ENCODE measurements at regions not wholly inside any gene's neighbourhood (a gene's known extent, or its start where the extent isn't known, plus 50 kb on each side); places are given as distances from the start of the nearest gene placed in this dataset.

GRCh38 chr16:80104401-80104800 is 436.4 kb upstream of the DYNLRB2 start:
- Histone ChIP-seq H3K36me3 (no peaks in the 10 kb centered on the region), H3K9me3 (ENCODE audit: low read depth) (no peaks in the 10 kb centered on the region), H3K4me1 (ENCODE audit: low read depth) (no peaks in the 10 kb centered on the region), H3K27me3 (peaks cover 11% of the 10 kb centered on the region), H3K4me3 (no peak overlapping the region), H3K27ac (no peak overlapping the region)
- no peak for DNase-seq (ENCODE audit: low read depth in 1 of 2, low spot score in 1 of 2)
- TF ChIP-seq, protein P1, sequence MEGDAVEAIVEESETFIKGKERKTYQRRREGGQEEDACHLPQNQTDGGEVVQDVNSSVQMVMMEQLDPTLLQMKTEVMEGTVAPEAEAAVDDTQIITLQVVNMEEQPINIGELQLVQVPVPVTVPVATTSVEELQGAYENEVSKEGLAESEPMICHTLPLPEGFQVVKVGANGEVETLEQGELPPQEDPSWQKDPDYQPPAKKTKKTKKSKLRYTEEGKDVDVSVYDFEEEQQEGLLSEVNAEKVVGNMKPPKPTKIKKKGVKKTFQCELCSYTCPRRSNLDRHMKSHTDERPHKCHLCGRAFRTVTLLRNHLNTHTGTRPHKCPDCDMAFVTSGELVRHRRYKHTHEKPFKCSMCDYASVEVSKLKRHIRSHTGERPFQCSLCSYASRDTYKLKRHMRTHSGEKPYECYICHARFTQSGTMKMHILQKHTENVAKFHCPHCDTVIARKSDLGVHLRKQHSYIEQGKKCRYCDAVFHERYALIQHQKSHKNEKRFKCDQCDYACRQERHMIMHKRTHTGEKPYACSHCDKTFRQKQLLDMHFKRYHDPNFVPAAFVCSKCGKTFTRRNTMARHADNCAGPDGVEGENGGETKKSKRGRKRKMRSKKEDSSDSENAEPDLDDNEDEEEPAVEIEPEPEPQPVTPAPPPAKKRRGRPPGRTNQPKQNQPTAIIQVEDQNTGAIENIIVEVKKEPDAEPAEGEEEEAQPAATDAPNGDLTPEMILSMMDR (IDR thresholded peaks at IDR 0.05; ENCODE audit: low read depth, low read length): no peak

DNA sequence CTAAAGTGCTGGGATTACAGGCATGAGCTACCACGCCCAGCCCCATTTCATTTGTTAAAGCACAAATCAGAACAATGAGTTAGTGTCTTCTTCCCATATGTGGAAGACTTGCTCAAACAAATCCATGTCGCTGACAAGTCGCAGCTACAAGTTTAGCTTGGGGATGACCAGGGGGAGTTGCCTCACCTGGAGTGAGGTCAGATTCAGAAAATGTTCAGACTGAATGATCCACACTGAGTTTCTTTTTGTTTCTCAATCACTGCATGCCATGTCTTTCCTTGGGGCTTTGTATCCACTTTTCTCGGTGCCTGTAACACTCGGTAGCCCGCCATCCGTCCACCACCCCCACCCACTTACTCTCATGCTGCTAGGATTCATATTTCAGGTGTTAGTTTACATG is 437.3 kb upstream of the DYNLRB2 start:
- TF ChIP-seq, protein P1 (IDR thresholded peaks at IDR 0.05; ENCODE audit: low read depth, low read length): no peak
- H3K4me1 ChIP-seq (ENCODE audit: low read depth): no peaks in the 10 kb centered on the region
- no peak overlapping the region for H3K27ac ChIP-seq
- H3K9me3 ChIP-seq (ENCODE audit: low read depth): no peaks in the 10 kb centered on the region
- no peak for DNase-seq (ENCODE audit: low read depth in 1 of 2, low spot score in 1 of 2)
- no peak overlapping the region for H3K4me3 ChIP-seq
- peaks cover 11% of the 10 kb centered on the region for H3K27me3 ChIP-seq
- H3K36me3 ChIP-seq: no peaks in the 10 kb centered on the region

DNA sequence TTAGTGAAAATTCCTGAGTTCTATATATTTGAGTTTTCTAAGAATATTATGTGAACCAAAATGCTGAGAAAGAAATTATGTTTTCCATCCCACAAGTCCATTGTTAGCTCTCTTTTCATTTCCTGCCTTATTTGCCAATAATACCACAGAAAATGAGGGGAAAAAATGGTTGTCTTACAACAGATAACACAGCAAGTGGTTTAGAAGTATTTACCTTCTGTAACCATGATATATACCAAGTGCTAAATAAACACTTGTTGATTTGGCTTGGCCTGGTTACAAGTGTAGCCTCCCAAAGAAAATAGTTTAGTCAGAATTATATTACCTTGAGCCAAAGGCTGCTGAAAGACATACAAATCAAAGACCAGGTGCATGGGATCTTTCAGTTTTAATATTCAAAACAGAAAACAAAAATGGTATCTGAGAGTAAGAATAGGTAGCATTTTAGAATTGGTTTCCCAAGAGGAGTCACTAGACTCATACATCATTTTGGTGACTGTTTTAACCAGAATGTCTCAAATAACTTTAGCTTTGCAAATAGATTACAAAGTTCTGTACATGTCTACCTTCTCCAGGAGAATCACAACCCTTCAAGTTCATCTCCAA is 439.8 kb upstream of the DYNLRB2 start:
- Histone ChIP-seq H3K27me3 (peaks cover 7% of the 10 kb centered on the region), H3K27ac (no peak overlapping the region), H3K4me3 (no peak overlapping the region), H3K9me3 (ENCODE audit: low read depth) (no peaks in the 10 kb centered on the region), H3K36me3 (no peaks in the 10 kb centered on the region), H3K4me1 (ENCODE audit: low read depth) (no peaks in the 10 kb centered on the region)
- DNase-seq (ENCODE audit: low read depth in 1 of 2, low spot score in 1 of 2): no peak
- TF ChIP-seq, protein P1 (IDR thresholded peaks at IDR 0.05; ENCODE audit: low read depth, low read length): no peak

DNA sequence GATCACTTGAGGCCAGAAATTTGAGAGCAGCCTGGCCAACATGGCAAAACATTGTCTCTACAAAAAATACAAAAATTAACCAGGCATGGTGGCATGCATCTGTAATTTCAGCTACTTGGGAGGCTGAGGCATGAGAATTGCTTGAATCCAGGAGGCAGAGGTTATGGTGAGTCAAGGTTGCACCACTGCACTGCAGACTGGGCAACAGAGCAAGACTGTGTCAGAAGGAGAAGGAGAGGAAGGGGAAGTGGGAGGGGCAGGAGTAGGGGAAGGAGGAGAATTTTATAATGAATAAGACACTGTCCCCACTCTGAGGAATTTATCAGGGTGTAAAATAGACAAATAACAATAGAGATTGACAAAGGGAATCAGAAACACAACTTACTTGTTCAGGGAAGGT is 440.6 kb upstream of the DYNLRB2 start:
- Histone ChIP-seq H3K27me3 (peaks cover 7% of the 10 kb centered on the region), H3K27ac (no peak overlapping the region), H3K4me1 (ENCODE audit: low read depth) (no peaks in the 10 kb centered on the region), H3K9me3 (ENCODE audit: low read depth) (no peaks in the 10 kb centered on the region), H3K4me3 (no peak overlapping the region), H3K36me3 (no peaks in the 10 kb centered on the region)
- DNase-seq (ENCODE audit: low read depth in 1 of 2, low spot score in 1 of 2): no peak
- TF ChIP-seq, protein P1 (IDR thresholded peaks at IDR 0.05; ENCODE audit: low read depth, low read length): no peak

DNA sequence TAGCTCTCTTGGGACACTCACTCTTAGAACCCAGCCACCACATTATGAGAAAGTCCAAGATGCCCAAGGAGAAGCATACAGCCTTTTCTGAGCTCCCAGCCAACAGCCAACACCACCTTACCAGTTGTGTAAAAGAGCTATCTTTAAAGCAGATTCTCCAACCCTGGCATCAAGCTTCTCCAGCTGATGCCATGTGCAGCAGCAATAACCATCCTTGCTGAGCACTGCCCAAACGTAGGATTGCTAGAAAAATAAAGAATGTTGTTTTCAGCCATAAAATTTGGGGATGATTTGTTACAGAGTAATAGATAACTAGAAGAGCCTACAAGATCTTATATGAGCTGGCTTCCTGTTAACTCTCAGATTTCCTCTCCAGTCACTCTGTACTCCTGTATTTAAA is 443.7 kb upstream of the DYNLRB2 start:
- peaks cover 11% of the 10 kb centered on the region for H3K27me3 ChIP-seq
- H3K4me3 ChIP-seq: no peak overlapping the region
- H3K36me3 ChIP-seq: no peaks in the 10 kb centered on the region
- no peak overlapping the region for H3K27ac ChIP-seq
- TF ChIP-seq, protein P1 (IDR thresholded peaks at IDR 0.05; ENCODE audit: low read depth, low read length): no peak
- no peaks in the 10 kb centered on the region for H3K9me3 ChIP-seq (ENCODE audit: low read depth)
- H3K4me1 ChIP-seq (ENCODE audit: low read depth): no peaks in the 10 kb centered on the region
- no peak for DNase-seq (ENCODE audit: low read depth in 1 of 2, low spot score in 1 of 2)
